ACC112 (cell line): ENCODE measurements at regions not wholly inside any gene's neighbourhood (a gene's known extent, or its start where the extent isn't known, plus 50 kb on each side); places are given as distances from the start of the nearest gene placed in this dataset.
"Not testable (repeated sequence)": the region's sequence is repeated elsewhere in the genome, so short reads cannot be mapped to it uniquely, and the experiment has no call there.

ENCODE experiments used
- H2AFZ ChIP-seq: fragments of 200-600 bp; sonication (generic); one replicate; pipeline ENCODE4 v1.6.0; 2017; ENCODE audit warnings: antibody characterized with exemption, low read length; ENCODE audit not compliant: unreplicated experiment
- H3K27ac ChIP-seq: fragments of 200-600 bp; sonication (generic); 2 replicates; pipeline ENCODE4 v1.5.1; 2014; ENCODE audit warnings: low read depth, mild to moderate bottlenecking, antibody characterized with exemption, low read length, moderate library complexity
- H3K27me3 ChIP-seq: fragments of 200-600 bp; sonication (generic); 2 replicates; pipeline ENCODE4 v1.6.1; 2014; ENCODE audit warnings: mild to moderate bottlenecking, antibody characterized with exemption, low read length, moderate library complexity, mixed read lengths; ENCODE audit not compliant: insufficient read depth
- H3K36me3 ChIP-seq: fragments of 200-600 bp; sonication (generic); 2 replicates; pipeline ENCODE4 v1.6.1; 2016; ENCODE audit warnings: mild to moderate bottlenecking, antibody characterized with exemption, low read length, moderate library complexity, mixed read lengths; ENCODE audit not compliant: insufficient read depth
- H3K4me1 ChIP-seq: fragments of 200-600 bp; sonication (generic); one replicate; pipeline ENCODE4 v1.6.1; 2016; ENCODE audit warnings: low read length, mixed read lengths; ENCODE audit not compliant: insufficient read depth, unreplicated experiment, control insufficient read depth
- H3K4me3 ChIP-seq: fragments of 200-600 bp; sonication (generic); 2 replicates; pipeline ENCODE4 v1.5.1; 2014; ENCODE audit warnings: mild to moderate bottlenecking, low read depth, low read length
- H3K79me2 ChIP-seq: fragments of 200-600 bp; sonication (generic); one replicate; pipeline ENCODE4 v1.6.0; 2016; ENCODE audit warnings: low read length; ENCODE audit not compliant: control insufficient read depth, unreplicated experiment, insufficient read depth

- Histone ChIP-seq H3K36me3 (no peaks in the 10 kb centered on the region), H3K27ac (no peak overlapping the region), H3K27me3 (peaks cover 4% of the 10 kb centered on the region; the same call in 1 of the 2 replicates), H2AFZ (no peak overlapping the region), H3K4me1 (peaks cover 25% of the 10 kb centered on the region), H3K4me3 (no peak overlapping the region), H3K79me2 (no peaks in the 10 kb centered on the region)
These were observed 74.6 kb upstream of the MEDAG start for GRCh38 chr13:30831515-30831914.

GRCh38 chr13:30832377-30832776, 73.7 kb upstream of the MEDAG start:
- H2AFZ ChIP-seq, result no peak overlapping the region
- H3K4me1 ChIP-seq, result peaks cover 25% of the 10 kb centered on the region
- no peak overlapping the region for H3K4me3 ChIP-seq
- no peak overlapping the region for H3K27ac ChIP-seq
- no peaks in the 10 kb centered on the region for H3K36me3 ChIP-seq
- H3K79me2 ChIP-seq, result no peaks in the 10 kb centered on the region
- peaks cover 6% of the 10 kb centered on the region; the same call in 1 of the 2 replicates for H3K27me3 ChIP-seq

- H3K4me1 ChIP-seq, result peaks cover 25% of the 10 kb centered on the region
- H3K36me3 ChIP-seq, result no peaks in the 10 kb centered on the region
- H2AFZ ChIP-seq, result no peak overlapping the region
- H3K27ac ChIP-seq, result no peak overlapping the region
- H3K4me3 ChIP-seq, result no peak overlapping the region
- no peaks in the 10 kb centered on the region for H3K79me2 ChIP-seq
- H3K27me3 ChIP-seq, result peaks cover 6% of the 10 kb centered on the region; the same call in 1 of the 2 replicates
These were observed 73.2 kb upstream of the MEDAG start for GRCh38 chr13:30832845-30833332.

- peaks cover 6% of the 10 kb centered on the region; the same call in 1 of the 2 replicates for H3K27me3 ChIP-seq
- peaks cover 9% of the 10 kb centered on the region for H3K4me1 ChIP-seq
- H3K36me3 ChIP-seq, result no peaks in the 10 kb centered on the region
These were observed 70.6 kb upstream of the MEDAG start for GRCh38 chr13:30835442-30835841.

GRCh38 chr13:30837227-30838159, 68.6 kb upstream of the MEDAG start:
- peaks cover 6% of the 10 kb centered on the region; the same call in 1 of the 2 replicates for H3K27me3 ChIP-seq
- no peaks in the 10 kb centered on the region for H3K79me2 ChIP-seq
- no peak overlapping the region for H2AFZ ChIP-seq
- no peak overlapping the region for H3K27ac ChIP-seq
- H3K36me3 ChIP-seq, result no peaks in the 10 kb centered on the region
- H3K4me3 ChIP-seq, result no peak overlapping the region
- peaks cover 5% of the 10 kb centered on the region for H3K4me1 ChIP-seq

More at GRCh38 chr13:30835442-30835841, 70.6 kb upstream of the MEDAG start:
- Histone ChIP-seq H3K79me2 (no peaks in the 10 kb centered on the region), H2AFZ (no peak overlapping the region), H3K27ac (no peak overlapping the region), H3K4me3 (no peak overlapping the region)

- not testable (repeated sequence) for H3K4me3 ChIP-seq, H3K27ac ChIP-seq, H2AFZ ChIP-seq, H3K4me1 ChIP-seq, H3K36me3 ChIP-seq, H3K79me2 ChIP-seq, H3K27me3 ChIP-seq
These were observed 66.4 kb upstream of the MEDAG start for GRCh38 chr13:30839636-30840035.

GRCh38 chr13:30840515-30840914, 65.6 kb upstream of the MEDAG start:
- Histone ChIP-seq H3K4me1 (peaks cover 2% of the 10 kb centered on the region), H3K27ac (no peak overlapping the region), H3K79me2 (no peaks in the 10 kb centered on the region), H3K27me3 (peaks cover 6% of the 10 kb centered on the region; the same call in 1 of the 2 replicates), H2AFZ (no peak overlapping the region), H3K36me3 (no peaks in the 10 kb centered on the region), H3K4me3 (no peak overlapping the region)

GRCh38 chr13:30841154-30841553, 64.9 kb upstream of the MEDAG start:
- peaks cover 5% of the 10 kb centered on the region; the same call in 1 of the 2 replicates for H3K27me3 ChIP-seq
- H3K36me3 ChIP-seq, result no peaks in the 10 kb centered on the region
- H3K27ac ChIP-seq, result no peak overlapping the region
- no peaks in the 10 kb centered on the region for H3K79me2 ChIP-seq
- peaks cover 8% of the 10 kb centered on the region for H3K4me1 ChIP-seq
- H3K4me3 ChIP-seq, result no peak overlapping the region
- H2AFZ ChIP-seq, result no peak overlapping the region

- Histone ChIP-seq H2AFZ (no peak overlapping the region), H3K79me2 (no peaks in the 10 kb centered on the region), H3K27me3 (no peaks in the 10 kb centered on the region), H3K36me3 (no peaks in the 10 kb centered on the region), H3K27ac (no peak overlapping the region), H3K4me3 (no peak overlapping the region), H3K4me1 (peaks cover 29% of the 10 kb centered on the region)
These were observed 62.5 kb upstream of the MEDAG start for GRCh38 chr13:30843548-30843947.

- no peaks in the 10 kb centered on the region for H3K36me3 ChIP-seq
- H3K79me2 ChIP-seq, result no peaks in the 10 kb centered on the region
- H2AFZ ChIP-seq, result no peak overlapping the region
- no peaks in the 10 kb centered on the region for H3K27me3 ChIP-seq
- H3K4me3 ChIP-seq, result no peak overlapping the region
- H3K27ac ChIP-seq, result peak overlapping the region; percentile 93
- peaks cover 33% of the 10 kb centered on the region for H3K4me1 ChIP-seq
These were observed 61.3 kb upstream of the MEDAG start for GRCh38 chr13:30844548-30845296.
